ENCODE measurements at regions not wholly inside any gene's neighbourhood (a gene's known extent, or its start where the extent isn't known, plus 50 kb on each side); places are given as distances from the start of the nearest gene placed in this dataset.

- H3K36me3 ChIP-seq (replicated peaks in 1 of 2; ENCODE audit: control insufficient read depth in 1 of 2, insufficient read depth in 2 of 2, low read length in 2 of 2) = no peaks in the 10 kb centered on the region
- intact Hi-C loops (cut with micrococcal nuclease; ENCODE audit: unreplicated experiment) (no loop called here), in situ Hi-C loops (cut with HindIII; ENCODE audit: extremely low pct_ligation_motif_present, low pct_unique_long_range_greater_than_20kb) (loop anchor here (25.0 kb wide), 1 partner anchor 107 kb away; no protein-coding TSS in a partner anchor)
- no peaks in the 10 kb centered on the region for H3K27me3 ChIP-seq (ENCODE audit: control insufficient read depth in 1 of 2, insufficient read depth in 2 of 2, low read length in 2 of 2)
- H3K9ac ChIP-seq (ENCODE audit: insufficient read depth, low read depth, low read length) = no peak overlapping the region
- H2AFZ ChIP-seq (ENCODE audit: low read length) = no peak overlapping the region
- ATAC-seq = no peak
- no peaks in the 10 kb centered on the region for H3K9me3 ChIP-seq (ENCODE audit: low read length)
- ChIA-PET CTCF (ENCODE audit: low intra/inter-chr PET ratio, low total read pairs) (no interaction called here), POLR2A (no interaction called here)
- peaks cover 21% of the 10 kb centered on the region for H3K4me1 ChIP-seq (ENCODE audit: insufficient read depth, low read length)
- H3K4me2 ChIP-seq (ENCODE audit: low read depth, low read length) = no peak overlapping the region
- H3K4me3 ChIP-seq (replicated peaks in 1 of 3; ENCODE audit: insufficient read depth in 1 of 3, low read depth in 2 of 3, low read length in 3 of 3) = no peak overlapping the region
- FAIRE-seq = no peak
- no TSS peak for BruUV-seq (replicated peaks)
- 33% methylated on average over 4 of the region's 4 CpGs for WGBS (ENCODE audit: low lambda C conversion rate)
- no peak for TF ChIP-seq CENPBD1 (CRISPR knock-in tag; IDR thresholded peaks at IDR 0.05; ENCODE audit: borderline replicate concordance, low read depth)
- no peak for TF ChIP-seq ZMYM2 (CRISPR knock-in tag; IDR thresholded peaks at IDR 0.05)
- DNase-seq (ENCODE audit: low spot score) = no peak
- H4K20me1 ChIP-seq (ENCODE audit: insufficient read depth, low read length) = no peaks in the 10 kb centered on the region
- no peaks in the 10 kb centered on the region for H3K79me2 ChIP-seq (ENCODE audit: insufficient read depth, low read length)
- H3K27ac ChIP-seq (ENCODE audit: extremely low read length, insufficient read depth, low read length) = no peak overlapping the region
Observed at GRCh38 chr6:27619436-27619835, 146.5 kb upstream of the ZNF184 start.

- Histone ChIP-seq H3K9me3 (ENCODE audit: low read length) (no peaks in the 10 kb centered on the region), H3K27me3 (ENCODE audit: control insufficient read depth in 1 of 2, insufficient read depth in 2 of 2, low read length in 2 of 2) (no peaks in the 10 kb centered on the region), H2AFZ (ENCODE audit: low read length) (no peak overlapping the region), H3K4me1 (ENCODE audit: insufficient read depth, low read length) (peaks cover 21% of the 10 kb centered on the region), H3K4me3 (replicated peaks in 1 of 3; ENCODE audit: insufficient read depth in 1 of 3, low read depth in 2 of 3, low read length in 3 of 3) (peak overlapping the region; percentile 48 to 64 (median 62)), H3K36me3 (replicated peaks in 1 of 2; ENCODE audit: control insufficient read depth in 1 of 2, insufficient read depth in 2 of 2, low read length in 2 of 2) (no peaks in the 10 kb centered on the region), H4K20me1 (ENCODE audit: insufficient read depth, low read length) (no peaks in the 10 kb centered on the region), H3K9ac (ENCODE audit: insufficient read depth, low read depth, low read length) (no peak overlapping the region; the same call in 1 of the 2 replicates), H3K27ac (ENCODE audit: extremely low read length, insufficient read depth, low read length) (no peak overlapping the region), H3K79me2 (ENCODE audit: insufficient read depth, low read length) (no peaks in the 10 kb centered on the region), H3K4me2 (ENCODE audit: low read depth, low read length) (peak overlapping the region; percentile 93)
- ChIA-PET CTCF (ENCODE audit: low intra/inter-chr PET ratio, low total read pairs) (no interaction called here), POLR2A (interaction anchor here (0.9 to 1.1 kb wide), 2 partner anchors 192 to 275 kb away, joined by 3 read pairs; a partner anchor contains a TSS)
- TF ChIP-seq MED1 (CRISPR knock-in tag; IDR thresholded peaks at IDR 0.05) = peak; percentile 8; the same call in 1 of the 2 replicates
- 0 out of 2 replicates have a peak, but pooled peaks have one; percentile 13 for TF ChIP-seq ZNF441 (CRISPR knock-in tag; IDR thresholded peaks at IDR 0.05; ENCODE audit: borderline replicate concordance)
- TF ChIP-seq EP300 (IDR thresholded peaks at IDR 0.05; ENCODE audit: low read depth in 2 of 2, low read length in 2 of 2) = no peak
- no peak for TF ChIP-seq EP300 (CRISPR knock-in tag; IDR thresholded peaks at IDR 0.05; ENCODE audit: borderline replicate concordance)
- TF ChIP-seq KDM3A (CRISPR knock-in tag; IDR thresholded peaks at IDR 0.05; ENCODE audit: low read depth) = no peak
- no peak for TF ChIP-seq ZNF282 (IDR thresholded peaks at IDR 0.05; ENCODE audit: partially characterized antibody)
- TF ChIP-seq CHD2 (IDR thresholded peaks at IDR 0.05; ENCODE audit: low read depth, low read length) = no peak
- no peak for TF ChIP-seq ZNF784 (CRISPR knock-in tag; IDR thresholded peaks at IDR 0.05; ENCODE audit: borderline replicate concordance)
- peak; percentile 70; the same call in 1 of the 2 replicates for TF ChIP-seq PRDM15 (CRISPR knock-in tag; IDR thresholded peaks at IDR 0.05)
- no peak for DNase-seq (ENCODE audit: low spot score)
- no peak for FAIRE-seq
- peak; percentile 50 for ATAC-seq
- 42% methylated on average over 32 of the region's 32 CpGs for WGBS (ENCODE audit: low lambda C conversion rate)
- no TSS peak for BruUV-seq (replicated peaks)
- in situ Hi-C loops (cut with HindIII; ENCODE audit: extremely low pct_ligation_motif_present, low pct_unique_long_range_greater_than_20kb) (loop anchor here (25.0 kb wide), 1 partner anchor 106 kb away; no protein-coding TSS in a partner anchor), intact Hi-C loops (cut with micrococcal nuclease; ENCODE audit: unreplicated experiment) (no loop called here)
Observed at GRCh38 chr6:27617700-27618689, 145.1 kb upstream of the ZNF184 start.

Measured in HepG2 (cell line).